Fibroblast of lung (primary cell): ENCODE measurements at regions not wholly inside any gene's neighbourhood (a gene's known extent, or its start where the extent isn't known, plus 50 kb on each side); places are given as distances from the start of the nearest gene placed in this dataset.

Source experiments
- DNase-seq, 2 donors: peaks; one replicate each; pipeline versions ENCODE4 v3.0.0 to v3.0.0-alpha.2; 2010; ENCODE audit warnings: low read depth in 2 of 2
- H2AFZ ChIP-seq: 2 replicates; pipeline ENCODE4 v1.5.1; 2012; ENCODE audit warnings: low read length, control low read depth, inconsistent platforms
- H3K27ac ChIP-seq: 2 replicates; pipeline ENCODE4 v1.5.1; 2011; ENCODE audit warnings: low read length, control low read depth; ENCODE audit not compliant: insufficient read depth
- H3K27me3 ChIP-seq: 2 replicates; pipeline ENCODE4 v1.5.1; 2011; ENCODE audit warnings: mild to moderate bottlenecking, low read length; ENCODE audit not compliant: control insufficient read depth, insufficient read depth
- H3K36me3 ChIP-seq: 2 replicates; pipeline ENCODE4 v1.5.1; 2011; ENCODE audit warnings: low read length; ENCODE audit not compliant: control insufficient read depth, insufficient read depth
- H3K4me1 ChIP-seq: 2 replicates; pipeline ENCODE4 v1.5.1; 2011; ENCODE audit warnings: low read length; ENCODE audit not compliant: control insufficient read depth, insufficient read depth; ENCODE audit errors: extremely low read depth
- H3K4me2 ChIP-seq: 2 replicates; pipeline ENCODE4 v1.5.1; 2011; ENCODE audit warnings: low read length, control low read depth; ENCODE audit not compliant: insufficient read depth; ENCODE audit errors: extremely low read depth
- H3K4me3 ChIP-seq, 4 experiments: fragments of 200-600 bp in 1 of 4; sonication (generic) in 1 of 4; replicated peaks in 1 of 4; 2 replicates each; pipeline ENCODE4 v1.5.1; 2011 to 2016; ENCODE audit warnings: low read length in 4 of 4, low read depth in 3 of 4, mild to moderate bottlenecking in 3 of 4, control low read depth in 2 of 4, inconsistent platforms in 1 of 4, mixed read lengths in 1 of 4; ENCODE audit not compliant: insufficient read depth in 1 of 4; ENCODE audit errors: control extremely low read depth in 1 of 4
- H3K79me2 ChIP-seq: 2 replicates; pipeline ENCODE4 v1.5.1; 2012; ENCODE audit warnings: mild to moderate bottlenecking, low read length, inconsistent platforms; ENCODE audit not compliant: control insufficient read depth, insufficient read depth
- H3K9ac ChIP-seq: 2 replicates; pipeline ENCODE4 v1.5.1; 2011; ENCODE audit warnings: mild to moderate bottlenecking, low read length, control low read depth; ENCODE audit not compliant: insufficient read depth
- H3K9me3 ChIP-seq: 2 replicates; pipeline ENCODE4 v1.5.1; 2012; ENCODE audit warnings: low read depth, low read length; ENCODE audit not compliant: control insufficient read depth, insufficient read depth
- H4K20me1 ChIP-seq: 2 replicates; pipeline ENCODE4 v1.5.1; 2011; ENCODE audit warnings: low read length; ENCODE audit not compliant: control insufficient read depth, insufficient read depth; ENCODE audit errors: extremely low read depth
- CTCF ChIP-seq, 2 donors: IDR thresholded peaks in 1 of 2; conservative IDR thresholded peaks in 1 of 2; 1 replicate in 1 of 2; 2 replicates in 1 of 2; pipeline ENCODE4 v1.5.1; 2011 to 2012; ENCODE audit warnings: low read length in 2 of 2, control low read depth in 1 of 2, inconsistent platforms in 1 of 2, low read depth in 1 of 2, mild to moderate bottlenecking in 1 of 2
- EZH2 ChIP-seq: IDR thresholded peaks from 2 replicates; pipeline ENCODE4 v1.5.1; 2012; ENCODE audit warnings: low read length, control low read depth, mild to moderate bottlenecking; ENCODE audit errors: missing control alignments

DNA sequence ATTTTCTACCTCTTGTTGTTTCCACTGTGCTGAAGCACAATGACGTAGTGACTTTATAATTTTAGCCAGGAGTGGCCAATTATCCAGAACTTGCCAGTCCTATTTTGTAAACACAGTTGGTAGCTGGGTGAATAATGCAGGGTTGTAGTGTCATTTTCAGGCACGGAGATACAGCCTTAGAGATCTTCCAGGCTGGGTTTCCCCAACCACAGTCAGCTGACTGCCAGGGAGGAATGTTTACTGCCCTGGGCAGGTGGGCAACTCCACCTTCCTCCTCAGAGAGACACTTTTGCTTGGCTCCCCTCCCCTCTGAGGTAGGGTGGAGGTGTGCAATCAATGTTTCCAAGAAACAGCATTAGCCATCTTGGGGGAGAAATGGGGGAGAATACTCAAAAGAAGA, 228.1 kb upstream of the NR4A3 start:
- TF ChIP-seq EZH2 (no peak), CTCF (conservative IDR thresholded peaks at IDR 0.05 in 1 of 2, IDR thresholded peaks at IDR 0.05 in 1 of 2; ENCODE audit: low read depth in 1 of 2, low read length in 2 of 2) (no peak)

GRCh38 chr9:99594056-99594780, 227.5 kb upstream of the NR4A3 start:
- no peaks in the 10 kb centered on the region for H3K9me3 ChIP-seq
- no peaks in the 10 kb centered on the region for H3K79me2 ChIP-seq
- no peak overlapping the region for H3K4me3 ChIP-seq
- H3K27me3 ChIP-seq: no peaks in the 10 kb centered on the region
- H4K20me1 ChIP-seq: no peaks in the 10 kb centered on the region
- H2AFZ ChIP-seq: no peak overlapping the region
- TF ChIP-seq CTCF (conservative IDR thresholded peaks at IDR 0.05 in 1 of 2, IDR thresholded peaks at IDR 0.05 in 1 of 2; ENCODE audit: low read depth in 1 of 2, low read length in 2 of 2): no peak
- TF ChIP-seq EZH2: no peak
- no peaks in the 10 kb centered on the region for H3K36me3 ChIP-seq
- H3K27ac ChIP-seq: no peak overlapping the region
- H3K4me1 ChIP-seq: no peaks in the 10 kb centered on the region
- H3K9ac ChIP-seq: no peak overlapping the region
- no peak for DNase-seq
- no peak overlapping the region for H3K4me2 ChIP-seq

More for the DNA sequence above, 228.1 kb upstream of the NR4A3 start:
- no peak overlapping the region for H2AFZ ChIP-seq
- H3K4me1 ChIP-seq: no peaks in the 10 kb centered on the region
- H3K79me2 ChIP-seq: no peaks in the 10 kb centered on the region
- H3K9ac ChIP-seq: no peak overlapping the region
- H3K27ac ChIP-seq: no peak overlapping the region
- no peaks in the 10 kb centered on the region for H3K9me3 ChIP-seq
- no peak for DNase-seq
- no peak overlapping the region for H3K4me2 ChIP-seq
- H3K27me3 ChIP-seq: no peaks in the 10 kb centered on the region
- H3K36me3 ChIP-seq: no peaks in the 10 kb centered on the region
- H4K20me1 ChIP-seq: no peaks in the 10 kb centered on the region
- no peak overlapping the region for H3K4me3 ChIP-seq

- H2AFZ ChIP-seq: no peak overlapping the region
- no peaks in the 10 kb centered on the region for H4K20me1 ChIP-seq
- TF ChIP-seq CTCF (conservative IDR thresholded peaks at IDR 0.05 in 1 of 2, IDR thresholded peaks at IDR 0.05 in 1 of 2; ENCODE audit: low read depth in 1 of 2, low read length in 2 of 2): no peak
- no peak for TF ChIP-seq EZH2
- no peaks in the 10 kb centered on the region for H3K36me3 ChIP-seq
- no peak overlapping the region for H3K9ac ChIP-seq
- no peak overlapping the region for H3K27ac ChIP-seq
- no peak for DNase-seq
- no peaks in the 10 kb centered on the region for H3K9me3 ChIP-seq
- H3K4me2 ChIP-seq: no peak overlapping the region
- H3K4me1 ChIP-seq: no peaks in the 10 kb centered on the region
- no peak overlapping the region for H3K4me3 ChIP-seq
- no peaks in the 10 kb centered on the region for H3K27me3 ChIP-seq
- H3K79me2 ChIP-seq: no peaks in the 10 kb centered on the region
These were observed 225.9 kb upstream of the NR4A3 start for GRCh38 chr9:99595796-99596195.
